ENCODE measurements at regions not wholly inside any gene's neighbourhood (a gene's known extent, or its start where the extent isn't known, plus 50 kb on each side); places are given as distances from the start of the nearest gene placed in this dataset.

DNA sequence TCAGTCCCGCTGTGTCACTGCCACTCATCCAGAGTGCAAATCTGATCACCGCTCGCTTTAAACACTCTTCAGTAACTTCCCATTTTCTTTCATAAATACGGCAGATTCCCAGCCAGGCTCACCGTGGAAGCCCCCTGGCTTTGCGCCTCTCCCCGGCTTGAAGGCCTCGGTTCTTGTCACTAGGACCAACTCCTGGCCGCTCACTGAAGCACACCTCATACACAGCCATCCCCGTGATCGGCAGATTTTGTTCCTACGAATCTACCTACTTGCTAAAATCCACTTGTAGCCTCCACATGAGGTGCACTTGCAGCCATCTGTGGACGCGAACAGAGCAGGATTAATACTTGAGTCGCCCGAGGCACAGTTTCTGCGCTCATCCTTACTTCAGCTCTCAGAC lies 462.4 kb upstream of the MYT1L start:
- TF ChIP-seq CTCF (IDR thresholded peaks at IDR 0.05; ENCODE audit: low read length) (no peak), EZH2 (IDR thresholded peaks at IDR 0.05; ENCODE audit: borderline replicate concordance, low read length) (no peak)
